ENCODE measurements at regions not wholly inside any gene's neighbourhood (a gene's known extent, or its start where the extent isn't known, plus 50 kb on each side); places are given as distances from the start of the nearest gene placed in this dataset.

GRCh38 chr20:52708137-52708536 lies 264.0 kb upstream of the TSHZ2 start:
- DNase-seq, result no peak

DNA sequence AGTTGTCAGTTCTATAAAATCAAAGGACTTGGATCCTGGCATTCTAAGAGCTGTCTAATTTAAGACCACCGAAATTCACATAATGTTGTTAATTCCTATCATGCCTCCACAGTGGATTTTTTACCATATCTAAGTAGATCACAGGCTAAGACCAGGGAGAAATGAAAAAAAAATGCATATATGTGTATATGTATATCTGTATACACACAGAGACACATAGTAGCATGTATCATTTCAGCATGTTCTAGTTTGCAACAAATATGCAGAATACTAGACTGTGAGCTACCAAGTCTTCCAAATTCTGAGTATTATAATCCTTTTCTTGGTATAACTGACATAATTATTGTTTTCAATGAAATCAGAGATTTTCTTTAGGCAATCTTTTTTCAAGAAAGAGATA lies 267.6 kb upstream of the TSHZ2 start:
- no peak for DNase-seq

- no peak for DNase-seq
These were observed 283.8 kb upstream of the TSHZ2 start for GRCh38 chr20:52688345-52688744.

DNA sequence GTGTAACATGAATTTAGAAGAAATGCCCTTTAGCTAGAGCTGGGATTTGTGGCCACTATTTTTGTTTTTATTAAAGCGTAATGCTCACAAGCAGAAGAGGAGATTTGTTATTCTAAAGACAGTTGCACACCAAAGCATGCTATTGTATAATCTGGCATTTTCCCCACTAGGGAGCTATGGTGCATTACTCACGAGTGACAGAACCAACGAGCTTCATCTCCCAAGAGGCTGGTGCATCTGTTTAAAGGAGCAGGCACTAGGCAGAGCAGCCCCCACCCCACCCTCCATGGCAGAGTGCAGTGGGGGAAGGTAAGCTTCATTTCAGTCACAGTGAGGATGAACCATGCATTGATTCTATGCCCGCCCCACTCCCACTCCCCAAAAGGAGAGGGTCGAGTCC lies 287.3 kb upstream of the TSHZ2 start:
- no peak for DNase-seq

- no peak for DNase-seq
These were observed 288.0 kb upstream of the TSHZ2 start for GRCh38 chr20:52684176-52684575.

GRCh38 chr20:52683761-52684160 lies 288.4 kb upstream of the TSHZ2 start:
- no peak for DNase-seq

GRCh38 chr20:52682237-52682636 lies 289.9 kb upstream of the TSHZ2 start:
- no peak for DNase-seq

DNA sequence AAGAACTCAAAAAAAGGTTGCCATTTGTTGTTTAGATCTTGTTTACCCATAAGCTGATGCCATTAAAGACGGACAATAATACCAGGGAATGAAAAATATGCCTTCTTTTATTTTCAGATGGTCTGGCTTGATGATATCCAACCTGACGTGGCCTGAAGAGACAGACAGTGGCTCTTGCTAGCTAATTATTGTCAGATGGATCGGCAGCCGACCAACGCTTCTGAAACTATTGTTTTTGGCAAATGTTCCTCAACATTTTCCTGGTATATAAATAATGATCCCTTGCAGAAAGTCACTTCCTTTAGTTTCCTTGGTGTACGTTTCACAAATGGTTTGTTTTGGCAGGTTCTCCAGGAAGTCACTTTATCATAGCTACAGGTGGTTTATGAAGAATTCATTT lies 290.9 kb upstream of the TSHZ2 start:
- DNase-seq, result no peak

DNA sequence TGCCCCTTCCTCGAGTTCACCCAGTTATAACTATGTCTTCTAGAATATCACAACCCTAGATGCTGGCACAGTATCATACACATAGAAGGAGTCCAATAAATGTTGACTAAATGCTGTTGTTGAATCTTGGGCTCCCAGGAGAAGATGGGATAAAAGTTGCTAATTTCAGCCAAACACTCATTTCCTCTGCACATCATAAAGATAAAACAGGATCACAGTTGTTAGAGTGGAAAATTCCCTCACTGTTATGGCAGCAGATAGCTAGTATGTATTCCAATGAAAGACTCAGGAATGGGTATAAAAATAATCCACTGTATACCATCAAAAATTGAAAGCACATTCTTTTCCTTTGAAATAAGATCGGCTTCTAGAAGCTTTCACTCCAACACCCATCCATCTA lies 294.9 kb upstream of the TSHZ2 start:
- no peak for DNase-seq

DNA sequence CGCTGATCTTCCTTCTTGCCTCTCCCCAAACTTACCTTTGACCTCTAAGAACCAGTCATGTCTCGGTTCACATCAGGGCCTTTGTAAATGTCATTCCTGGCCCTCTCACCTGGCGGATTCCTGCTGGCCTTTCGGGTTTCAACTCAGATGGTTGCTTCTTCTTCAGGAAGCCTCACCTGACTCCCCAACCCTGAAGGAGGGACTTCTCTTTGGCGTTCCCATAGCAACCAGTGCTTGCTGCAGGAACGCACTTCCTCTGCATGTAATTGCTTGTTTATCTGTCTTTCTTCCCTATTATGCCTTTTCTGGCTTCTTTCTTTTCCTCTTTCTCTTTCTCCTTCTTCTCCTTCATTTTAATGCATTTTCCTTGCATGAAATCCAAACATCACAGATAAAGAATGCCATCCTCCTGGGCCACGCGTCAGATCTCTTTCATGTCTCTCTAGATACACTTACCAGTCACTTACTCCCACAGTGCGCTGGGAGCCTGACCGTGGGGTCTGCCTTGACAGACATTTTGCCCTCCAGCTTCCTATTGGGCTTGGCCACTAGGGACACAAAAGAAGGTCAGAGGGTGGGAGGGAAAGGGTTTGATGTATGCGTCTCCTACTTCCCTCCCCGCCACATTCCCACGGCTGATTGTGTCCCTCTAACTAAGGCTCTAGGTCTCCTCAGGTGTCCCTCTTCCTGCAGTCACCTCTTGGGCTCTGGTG lies 295.7 kb upstream of the TSHZ2 start:
- no peak for DNase-seq

GRCh38 chr20:52675375-52675774 lies 296.8 kb upstream of the TSHZ2 start:
- DNase-seq, result no peak

DNA sequence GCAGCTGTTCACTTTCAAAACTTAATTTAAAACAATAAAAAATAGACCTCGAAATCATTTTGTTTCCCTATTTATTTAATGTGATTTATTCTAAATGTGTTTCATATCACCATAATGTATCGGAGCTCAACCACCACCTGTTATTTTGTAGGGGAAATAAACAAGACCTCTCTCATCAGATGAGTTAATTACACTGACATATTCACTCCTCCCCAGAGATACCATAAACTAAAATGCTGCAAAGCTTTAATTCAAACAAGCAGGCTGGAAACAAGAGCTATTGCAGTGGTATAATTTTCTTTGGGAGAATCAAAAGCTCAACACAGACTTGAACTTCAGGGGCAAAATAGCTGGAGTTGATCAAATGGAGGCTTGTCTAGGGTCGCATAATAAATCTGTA lies 303.5 kb upstream of the TSHZ2 start:
- DNase-seq, result no peak

DNA sequence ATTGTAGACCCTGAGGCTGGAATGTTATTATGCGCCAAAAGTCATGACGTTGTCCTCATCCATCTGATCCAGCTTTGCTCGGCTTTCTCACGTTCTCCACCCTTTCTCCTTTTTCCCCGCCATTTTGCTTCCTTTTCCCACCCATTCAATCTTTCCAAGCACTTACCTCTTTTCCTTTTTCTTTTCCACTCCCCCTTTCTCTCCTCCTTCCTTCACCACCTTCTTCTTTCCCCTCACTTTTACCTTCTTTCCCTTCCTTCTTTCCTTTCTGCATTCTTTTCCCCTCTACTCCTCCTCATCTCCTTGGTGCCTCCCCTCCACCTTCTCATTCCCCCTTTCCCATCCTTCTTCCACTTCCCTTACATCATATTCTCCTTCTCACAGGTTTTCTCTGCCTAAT lies 304.8 kb upstream of the TSHZ2 start:
- no peak for DNase-seq

DNA sequence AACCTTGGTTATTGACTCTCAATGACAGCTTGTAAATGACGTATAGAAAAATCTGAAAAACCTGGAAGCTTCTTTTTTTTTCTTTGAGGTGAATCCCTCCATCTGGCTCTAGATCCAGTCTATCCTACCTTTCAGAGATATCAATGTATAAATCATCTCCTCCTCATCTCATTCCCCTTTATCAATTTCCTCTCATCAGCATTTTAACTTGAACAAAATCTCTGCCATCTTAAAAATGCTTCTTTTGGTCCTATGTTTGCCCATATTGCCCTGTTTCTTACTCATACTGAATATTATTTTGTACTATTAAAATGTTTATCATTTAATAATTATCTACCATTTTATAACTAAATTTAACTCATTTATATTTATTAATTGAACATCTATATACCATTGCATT lies 306.7 kb upstream of the TSHZ2 start:
- DNase-seq, result no peak

DNA sequence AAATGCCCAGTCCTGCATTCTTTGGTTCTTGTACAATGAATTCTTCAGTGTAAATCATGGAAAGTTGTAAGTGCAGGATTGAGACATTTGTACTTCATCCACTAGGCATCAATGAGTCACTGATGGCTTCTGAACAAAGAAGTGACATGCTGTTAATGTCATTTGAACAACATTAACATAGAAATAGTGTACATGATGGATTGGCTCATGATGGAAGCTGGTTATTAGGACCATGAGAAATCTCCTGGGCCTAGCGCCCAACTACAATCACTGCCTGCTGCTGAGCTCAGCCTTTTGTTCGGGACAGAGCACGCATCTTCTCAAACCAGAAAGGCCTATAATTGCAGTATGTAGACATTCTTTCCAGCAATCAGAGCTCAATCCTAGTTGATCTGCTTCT lies 316.8 kb upstream of the TSHZ2 start:
- no peak for DNase-seq

DNA sequence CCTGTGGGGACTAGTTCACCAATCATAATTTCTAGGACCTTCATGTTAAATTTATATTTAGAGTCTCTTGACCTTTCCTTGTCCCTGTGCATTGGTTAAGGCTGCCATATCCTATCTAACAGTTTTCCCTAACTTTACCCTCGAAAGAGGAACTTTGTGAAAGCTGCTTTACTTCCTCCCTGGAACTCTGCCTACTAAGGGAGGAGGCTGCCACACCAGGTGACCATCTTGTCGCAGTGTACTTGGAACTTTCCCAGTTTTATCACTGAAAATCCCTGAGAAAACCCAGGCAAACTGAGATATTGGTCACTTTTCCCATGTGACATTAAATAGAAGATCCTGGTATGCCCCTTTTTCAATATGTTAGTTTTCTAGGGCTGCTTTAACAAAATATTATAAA lies 317.6 kb upstream of the TSHZ2 start:
- no peak for DNase-seq

DNA sequence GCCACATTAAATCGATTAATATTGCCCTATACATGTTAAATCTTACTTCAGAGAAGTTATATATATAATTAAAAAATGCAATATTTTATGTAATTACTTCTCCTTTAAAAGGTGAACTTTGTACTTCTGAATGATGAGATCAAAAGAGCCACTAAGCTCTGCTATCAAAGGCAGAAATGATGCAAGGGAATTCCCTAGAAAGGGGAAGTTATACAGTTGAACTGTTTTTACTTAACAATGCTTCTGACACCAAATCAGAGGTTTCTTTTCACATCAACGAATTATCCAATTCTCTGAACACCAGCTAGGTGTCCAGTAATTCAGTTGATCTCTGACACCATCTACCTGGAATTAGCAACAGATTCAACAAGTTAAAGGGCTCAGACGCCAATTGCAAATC lies 319.9 kb upstream of the TSHZ2 start:
- DNase-seq, result no peak

- no peak for DNase-seq
These were observed 322.4 kb upstream of the TSHZ2 start for GRCh38 chr20:52649727-52650126.

- DNase-seq, result no peak
These were observed 326.3 kb upstream of the TSHZ2 start for GRCh38 chr20:52645822-52646221.

DNA sequence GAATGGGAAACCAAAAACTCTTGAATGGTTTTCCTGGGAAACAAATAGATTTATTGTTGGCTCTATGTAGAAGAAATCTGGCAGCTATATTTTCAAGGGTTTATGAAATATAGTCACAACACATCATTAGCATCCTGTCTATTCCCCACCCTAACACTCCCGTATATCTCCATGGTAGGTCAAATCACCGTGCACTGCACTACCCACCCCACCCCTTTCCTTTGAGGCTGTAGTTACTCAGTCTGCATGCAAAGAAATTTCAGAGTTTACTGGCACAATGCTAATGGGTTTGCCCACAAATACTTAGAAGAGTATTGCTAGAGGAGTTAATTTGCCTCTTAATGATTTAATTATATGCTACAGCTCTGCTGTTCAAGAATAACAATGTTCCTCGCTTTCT lies 329.1 kb upstream of the TSHZ2 start:
- no peak for DNase-seq

DNA sequence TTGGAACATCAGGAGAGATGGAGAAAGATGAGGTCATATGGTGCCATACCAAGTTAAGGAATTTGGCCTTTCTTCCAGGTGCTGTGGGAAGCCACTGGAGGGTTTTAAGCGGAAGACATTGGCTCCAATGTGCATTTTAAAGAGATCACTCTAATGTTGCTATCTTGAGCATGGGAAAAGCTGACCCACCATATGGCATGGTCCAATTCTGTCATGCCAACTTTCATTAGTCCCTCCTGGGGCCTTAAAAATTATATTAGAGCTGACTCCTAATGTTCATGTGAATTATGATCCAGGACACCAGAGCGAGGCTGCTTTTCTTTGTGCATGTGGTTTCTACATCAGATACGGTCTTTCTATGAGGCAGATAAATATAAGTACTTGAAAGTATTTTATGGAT lies 335.0 kb upstream of the TSHZ2 start:
- DNase-seq, result no peak

DNA sequence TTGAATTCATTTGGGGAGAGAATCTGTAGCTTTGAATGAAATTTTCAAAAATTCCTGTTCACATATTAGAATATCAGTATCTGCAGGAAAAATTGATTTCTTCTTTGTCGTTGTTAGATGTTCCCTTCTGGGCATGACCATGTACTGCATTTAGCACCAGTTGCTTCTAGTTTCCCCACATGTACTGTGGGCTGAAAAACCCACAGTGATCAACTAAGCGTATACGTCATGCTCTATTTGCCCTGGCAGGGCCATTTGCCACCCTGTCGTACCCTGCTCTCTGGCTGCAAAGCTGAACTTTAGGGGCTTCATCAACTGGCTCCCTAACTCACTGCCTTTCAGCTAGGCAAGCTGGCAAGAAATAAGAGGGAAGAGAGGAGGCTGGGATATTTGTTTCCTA lies 340.7 kb upstream of the TSHZ2 start:
- no peak for DNase-seq

DNA sequence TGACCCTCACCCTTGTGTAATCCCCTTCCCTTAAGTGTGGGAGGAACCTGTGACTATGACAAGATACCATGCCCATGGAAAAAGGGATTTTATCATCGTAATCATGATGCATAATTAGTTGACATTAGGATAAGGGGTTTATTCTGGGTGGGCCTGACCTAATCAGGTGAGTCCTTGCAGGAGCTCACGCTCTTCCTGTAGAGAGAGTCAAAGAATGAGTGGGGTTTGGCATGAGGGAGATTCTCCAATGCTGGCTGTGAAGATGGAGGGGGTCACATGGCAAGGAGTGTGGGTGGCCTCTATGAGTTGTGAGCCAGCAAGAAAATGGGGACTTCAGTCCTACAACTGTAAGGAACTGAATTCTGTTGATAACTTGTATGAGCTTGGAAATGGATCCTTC lies 342.0 kb upstream of the TSHZ2 start:
- no peak for DNase-seq

- no peak for DNase-seq
These were observed 347.9 kb upstream of the TSHZ2 start for GRCh38 chr20:52624281-52624680.

DNA sequence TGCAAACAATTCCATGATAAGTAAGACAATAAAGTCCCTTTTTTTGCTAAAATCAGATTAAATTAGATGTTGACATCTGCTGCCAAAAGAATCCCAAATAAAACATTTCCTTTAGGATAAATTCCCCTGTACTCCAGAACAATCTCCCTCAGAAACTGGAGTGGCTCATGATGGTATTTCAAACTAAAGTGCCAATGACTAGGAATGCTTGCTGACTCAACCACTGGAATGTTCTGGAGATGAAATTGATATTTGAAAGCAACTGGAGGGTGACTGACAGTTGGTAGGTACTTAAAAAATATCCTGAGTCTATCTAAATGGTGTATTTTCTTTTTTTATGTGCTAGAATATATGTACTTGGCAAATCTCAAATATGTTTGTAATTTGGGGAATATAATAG lies 350.1 kb upstream of the TSHZ2 start:
- DNase-seq, result no peak

DNA sequence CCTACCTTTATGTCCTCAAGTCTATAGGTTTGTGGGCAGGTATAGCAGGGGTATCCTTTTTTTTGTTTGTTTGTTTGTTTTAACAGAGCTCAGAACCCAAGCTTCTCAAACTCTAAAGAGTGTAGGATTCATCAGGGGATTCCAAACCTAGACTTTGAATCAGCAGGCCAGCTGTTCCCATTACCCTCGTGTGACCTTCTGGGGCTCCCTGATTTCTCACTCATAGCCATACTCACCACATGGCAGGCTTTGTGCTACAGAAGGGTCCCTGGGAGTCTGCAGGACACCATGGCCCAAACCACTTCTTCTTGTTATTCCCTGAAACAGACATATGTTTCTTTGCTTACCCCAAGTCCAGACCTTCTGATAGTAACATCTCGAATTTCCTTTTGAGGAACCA lies 350.8 kb upstream of the TSHZ2 start:
- DNase-seq, result no peak
